Stimulated activated naive CD8-positive, alpha-beta T cell treated with anti-CD3 and anti-CD28 coated beads, Interleukin-15, Interleukin-2, amounts not matched to agents 100 ng/mL and 50 ng/mL, for 24 hours (primary cell): ENCODE measurements at regions not wholly inside any gene's neighbourhood (a gene's known extent, or its start where the extent isn't known, plus 50 kb on each side); places are given as distances from the start of the nearest gene placed in this dataset.

Experiments used
- H3K27ac Mint-ChIP-seq: one replicate; pipeline ENCODE4 v1.8.0; 2021; ENCODE audit warnings: mild to moderate bottlenecking, mixed read lengths
- H3K27me3 Mint-ChIP-seq: one replicate; pipeline ENCODE4 v1.8.0; 2021; ENCODE audit warnings: mixed read lengths
- H3K36me3 Mint-ChIP-seq: one replicate; pipeline ENCODE4 v1.8.0; 2021; ENCODE audit warnings: low read depth, mixed read lengths
- H3K4me1 Mint-ChIP-seq: one replicate; pipeline ENCODE4 v1.8.0; 2021; ENCODE audit warnings: low read depth, mixed read lengths
- H3K4me3 Mint-ChIP-seq: one replicate; pipeline ENCODE4 v1.8.0; 2021; ENCODE audit warnings: mild to moderate bottlenecking, mixed read lengths
- H3K9me3 Mint-ChIP-seq: one replicate; pipeline ENCODE4 v1.8.0; 2021; ENCODE audit warnings: mixed read lengths

- Mint-ChIP-seq H3K27ac (no peak overlapping the region), H3K4me3 (no peak overlapping the region), H3K9me3 (peaks cover 9% of the 10 kb centered on the region), H3K27me3 (no peaks in the 10 kb centered on the region), H3K36me3 (no peaks in the 10 kb centered on the region), H3K4me1 (no peaks in the 10 kb centered on the region)
These were observed 615.5 kb downstream of the NPHP4 start for GRCh38 chr1:5376538-5377247.

GRCh38 chr1:5375481-5375880 lies 616.7 kb downstream of the NPHP4 start:
- Mint-ChIP-seq H3K27me3 (no peaks in the 10 kb centered on the region), H3K4me3 (no peak overlapping the region), H3K36me3 (no peaks in the 10 kb centered on the region), H3K4me1 (peaks cover 5% of the 10 kb centered on the region), H3K9me3 (peaks cover 9% of the 10 kb centered on the region), H3K27ac (no peak overlapping the region)

GRCh38 chr1:5374192-5374591 lies 618.0 kb downstream of the NPHP4 start:
- no peaks in the 10 kb centered on the region for H3K27me3 Mint-ChIP-seq
- peaks cover 9% of the 10 kb centered on the region for H3K4me1 Mint-ChIP-seq
- H3K36me3 Mint-ChIP-seq = no peaks in the 10 kb centered on the region
- H3K27ac Mint-ChIP-seq = no peak overlapping the region
- peaks cover 9% of the 10 kb centered on the region for H3K9me3 Mint-ChIP-seq
- no peak overlapping the region for H3K4me3 Mint-ChIP-seq

- Mint-ChIP-seq H3K27ac (no peak overlapping the region), H3K4me3 (no peak overlapping the region), H3K9me3 (peaks cover 9% of the 10 kb centered on the region), H3K4me1 (peaks cover 9% of the 10 kb centered on the region), H3K27me3 (no peaks in the 10 kb centered on the region), H3K36me3 (no peaks in the 10 kb centered on the region)
These were observed 618.9 kb downstream of the NPHP4 start for GRCh38 chr1:5373281-5373680.

- no peaks in the 10 kb centered on the region for H3K36me3 Mint-ChIP-seq
- H3K4me3 Mint-ChIP-seq = no peak overlapping the region
- no peak overlapping the region for H3K27ac Mint-ChIP-seq
- no peaks in the 10 kb centered on the region for H3K27me3 Mint-ChIP-seq
- H3K4me1 Mint-ChIP-seq = peaks cover 9% of the 10 kb centered on the region
- H3K9me3 Mint-ChIP-seq = peaks cover 9% of the 10 kb centered on the region
These were observed 621.0 kb downstream of the NPHP4 start for GRCh38 chr1:5371270-5371669.

DNA sequence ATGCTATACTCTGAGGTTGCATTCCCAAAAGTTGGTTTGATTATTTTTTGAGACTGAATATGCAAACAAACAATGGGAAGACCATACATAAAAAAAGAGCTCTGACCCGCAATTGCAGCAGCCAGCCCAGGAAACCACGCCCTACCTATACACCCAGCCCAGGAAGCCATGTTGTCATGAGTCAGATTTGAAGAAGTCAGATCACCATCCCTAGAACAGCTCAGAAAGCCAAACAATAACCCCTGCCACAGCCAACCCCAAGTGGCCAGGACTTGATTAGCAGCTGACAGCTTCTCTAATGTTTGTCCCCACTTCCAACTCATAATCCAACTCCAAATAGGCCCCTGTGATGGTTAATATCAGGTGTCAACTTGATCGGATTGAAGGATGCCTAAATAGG lies 621.9 kb downstream of the NPHP4 start:
- Mint-ChIP-seq H3K4me1 (peaks cover 9% of the 10 kb centered on the region), H3K9me3 (peaks cover 9% of the 10 kb centered on the region), H3K4me3 (no peak overlapping the region), H3K27me3 (no peaks in the 10 kb centered on the region), H3K27ac (no peak overlapping the region), H3K36me3 (no peaks in the 10 kb centered on the region)

- H3K27me3 Mint-ChIP-seq = no peaks in the 10 kb centered on the region
- peaks cover 8% of the 10 kb centered on the region for H3K9me3 Mint-ChIP-seq
- H3K27ac Mint-ChIP-seq = no peak overlapping the region
- no peak overlapping the region for H3K4me3 Mint-ChIP-seq
- H3K4me1 Mint-ChIP-seq = peaks cover 9% of the 10 kb centered on the region
- H3K36me3 Mint-ChIP-seq = no peaks in the 10 kb centered on the region
These were observed 623.0 kb downstream of the NPHP4 start for GRCh38 chr1:5369223-5369622.

DNA sequence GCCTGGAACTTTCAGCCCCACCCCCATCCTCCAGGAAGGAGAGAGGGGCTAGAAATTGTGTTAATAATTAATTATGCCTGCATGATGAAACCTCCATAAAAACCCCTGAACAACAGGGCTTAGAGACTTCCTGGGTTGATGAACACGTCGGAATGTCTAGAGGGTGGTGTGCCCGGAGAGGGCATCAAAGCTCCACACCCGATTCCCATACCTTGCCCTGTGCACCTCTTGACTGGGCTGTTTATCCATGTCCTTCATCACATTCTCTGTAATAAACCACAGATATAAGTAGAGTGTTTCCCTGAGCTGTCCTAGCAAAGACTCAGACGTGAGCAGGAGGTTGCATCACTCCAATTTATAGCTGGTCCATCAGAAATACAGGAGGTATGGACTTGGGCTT lies 624.0 kb downstream of the NPHP4 start:
- Mint-ChIP-seq H3K4me1 (peaks cover 9% of the 10 kb centered on the region), H3K27me3 (no peaks in the 10 kb centered on the region), H3K4me3 (no peak overlapping the region), H3K9me3 (no peaks in the 10 kb centered on the region), H3K36me3 (no peaks in the 10 kb centered on the region), H3K27ac (no peak overlapping the region)

- H3K36me3 Mint-ChIP-seq = no peaks in the 10 kb centered on the region
- no peaks in the 10 kb centered on the region for H3K9me3 Mint-ChIP-seq
- no peak overlapping the region for H3K27ac Mint-ChIP-seq
- H3K4me3 Mint-ChIP-seq = no peak overlapping the region
- H3K4me1 Mint-ChIP-seq = peaks cover 9% of the 10 kb centered on the region
- no peaks in the 10 kb centered on the region for H3K27me3 Mint-ChIP-seq
These were observed 624.9 kb downstream of the NPHP4 start for GRCh38 chr1:5367306-5367705.

GRCh38 chr1:5365751-5366150 lies 626.5 kb downstream of the NPHP4 start:
- Mint-ChIP-seq H3K36me3 (no peaks in the 10 kb centered on the region), H3K4me3 (no peak overlapping the region), H3K27ac (no peak overlapping the region), H3K9me3 (peaks cover 4% of the 10 kb centered on the region), H3K27me3 (no peaks in the 10 kb centered on the region), H3K4me1 (peaks cover 7% of the 10 kb centered on the region)

- Mint-ChIP-seq H3K9me3 (peaks cover 4% of the 10 kb centered on the region), H3K27me3 (no peaks in the 10 kb centered on the region), H3K27ac (no peak overlapping the region), H3K4me3 (no peak overlapping the region), H3K36me3 (no peaks in the 10 kb centered on the region), H3K4me1 (no peaks in the 10 kb centered on the region)
These were observed 627.6 kb downstream of the NPHP4 start for GRCh38 chr1:5364591-5364990.

GRCh38 chr1:5354681-5355080 lies 637.5 kb downstream of the NPHP4 start:
- Mint-ChIP-seq H3K27me3 (no peaks in the 10 kb centered on the region), H3K4me3 (no peak overlapping the region), H3K36me3 (peaks cover 4% of the 10 kb centered on the region), H3K27ac (no peak overlapping the region), H3K9me3 (peaks cover 23% of the 10 kb centered on the region), H3K4me1 (no peaks in the 10 kb centered on the region)

GRCh38 chr1:5351366-5351765 lies 640.9 kb downstream of the NPHP4 start:
- Mint-ChIP-seq H3K27me3 (no peaks in the 10 kb centered on the region), H3K27ac (no peak overlapping the region), H3K36me3 (no peaks in the 10 kb centered on the region), H3K4me1 (peaks cover 6% of the 10 kb centered on the region), H3K9me3 (peaks cover 15% of the 10 kb centered on the region), H3K4me3 (no peak overlapping the region)

GRCh38 chr1:5349526-5349925 lies 642.7 kb downstream of the NPHP4 start:
- Mint-ChIP-seq H3K27ac (no peak overlapping the region), H3K9me3 (peaks cover 3% of the 10 kb centered on the region), H3K27me3 (no peaks in the 10 kb centered on the region), H3K4me1 (peaks cover 6% of the 10 kb centered on the region), H3K36me3 (no peaks in the 10 kb centered on the region), H3K4me3 (no peak overlapping the region)

DNA sequence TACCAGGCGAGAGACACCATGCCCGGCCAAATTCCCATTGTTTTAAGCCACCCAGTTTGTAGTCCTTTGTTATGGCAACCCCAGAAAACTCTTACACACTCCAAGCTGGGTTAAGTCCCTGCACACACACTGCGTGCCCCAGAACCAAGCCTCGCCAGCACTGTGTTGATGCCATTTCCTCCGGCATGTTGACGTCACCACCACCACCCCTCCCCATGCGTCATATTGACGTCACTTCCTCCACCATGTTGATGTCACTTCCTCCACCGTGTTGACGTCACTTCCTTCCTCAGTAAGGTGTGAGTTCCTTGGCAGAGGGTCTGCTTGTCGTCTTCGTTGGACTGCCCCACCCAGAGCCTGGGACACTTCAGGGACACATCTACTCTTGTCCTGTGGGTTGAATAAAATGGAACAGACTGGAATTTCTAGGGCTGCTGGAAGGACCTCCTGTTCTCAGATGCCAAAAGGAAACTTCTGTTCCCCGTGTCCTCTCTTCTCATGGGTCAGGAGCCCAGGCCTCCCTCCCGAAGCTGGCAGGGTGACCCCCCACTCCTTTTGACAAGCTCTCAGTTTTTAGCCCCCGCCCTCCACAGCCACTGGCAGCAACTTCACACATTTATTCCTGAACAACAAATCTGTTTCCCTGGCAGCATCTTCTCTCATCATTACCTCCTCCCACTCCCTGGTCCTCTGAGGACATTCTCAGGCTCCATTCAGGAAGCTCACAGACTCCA lies 643.3 kb downstream of the NPHP4 start:
- H3K4me3 Mint-ChIP-seq = no peak overlapping the region
- H3K27me3 Mint-ChIP-seq = no peaks in the 10 kb centered on the region
- peaks cover 6% of the 10 kb centered on the region for H3K4me1 Mint-ChIP-seq
- H3K36me3 Mint-ChIP-seq = no peaks in the 10 kb centered on the region
- H3K9me3 Mint-ChIP-seq = no peaks in the 10 kb centered on the region
- no peak overlapping the region for H3K27ac Mint-ChIP-seq

GRCh38 chr1:5347726-5348125 lies 644.5 kb downstream of the NPHP4 start:
- no peak overlapping the region for H3K27ac Mint-ChIP-seq

More at GRCh38 chr1:5347726-5348125, 644.5 kb downstream of the NPHP4 start:
- no peak overlapping the region for H3K4me3 Mint-ChIP-seq
- H3K4me1 Mint-ChIP-seq = peaks cover 6% of the 10 kb centered on the region
- no peaks in the 10 kb centered on the region for H3K36me3 Mint-ChIP-seq
- H3K27me3 Mint-ChIP-seq = no peaks in the 10 kb centered on the region
- no peaks in the 10 kb centered on the region for H3K9me3 Mint-ChIP-seq
